ENCODE measurements at regions not wholly inside any gene's neighbourhood (a gene's known extent, or its start where the extent isn't known, plus 50 kb on each side); places are given as distances from the start of the nearest gene placed in this dataset.

DNA sequence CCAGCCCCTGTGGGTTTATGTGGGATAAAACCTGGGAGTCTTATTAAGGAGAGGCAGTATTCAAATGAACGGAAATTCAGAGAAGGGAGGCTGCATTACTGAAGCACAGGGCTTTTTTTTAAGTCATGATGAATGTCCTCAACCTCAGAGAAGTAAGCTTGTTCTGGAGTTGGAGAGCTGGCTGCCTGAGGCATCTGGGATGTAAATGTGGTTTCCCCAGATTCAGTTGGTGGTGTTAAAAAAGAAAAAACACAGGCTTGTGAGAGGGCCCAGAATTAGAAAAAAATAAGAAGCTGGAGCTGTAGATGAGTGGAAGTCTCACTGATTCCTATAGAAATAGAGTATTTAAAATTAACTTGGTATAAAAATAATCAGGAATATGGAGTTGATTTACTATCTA lies 64.0 kb upstream of the GPR12 start:
- TF ChIP-seq TAF1 (IDR thresholded peaks at IDR 0.05; ENCODE audit: control insufficient read depth, extremely low read depth, insufficient read depth, low read length, severe bottlenecking) (no peak), SIX5 (IDR thresholded peaks at IDR 0.05; ENCODE audit: borderline replicate concordance in 1 of 2, insufficient read depth in 1 of 2, low read depth in 1 of 2, low read length in 2 of 2) (no peak), ZNF12 (CRISPR knock-in tag; IDR thresholded peaks at IDR 0.05) (no peak), SMC3 (conservative IDR thresholded peaks at IDR 0.05; ENCODE audit: insufficient read depth, low read depth, low read length) (no peak), HDGF (IDR thresholded peaks at IDR 0.05) (no peak), GABPA (tag; conservative IDR thresholded peaks at IDR 0.05; ENCODE audit: low read depth) (no peak), ZNF165 (CRISPR knock-in tag; IDR thresholded peaks at IDR 0.05; ENCODE audit: borderline replicate concordance) (no peak), POLR2AphosphoS5 (IDR thresholded peaks at IDR 0.05; ENCODE audit: control insufficient read depth, insufficient read depth, low read depth, low read length) (no peak), CTCF (IDR thresholded peaks at IDR 0.05 in 2 of 3, conservative IDR thresholded peaks at IDR 0.05 in 1 of 3; ENCODE audit: insufficient read depth in 2 of 3, low read depth in 1 of 3, low read length in 3 of 3) (no peak), ZNF239 (CRISPR knock-in tag; IDR thresholded peaks at IDR 0.05) (no peak), ERF (CRISPR knock-in tag; IDR thresholded peaks at IDR 0.05) (no peak)

All from K562 (cell line).